Loucy (cell line): ENCODE measurements at regions not wholly inside any gene's neighbourhood (a gene's known extent, or its start where the extent isn't known, plus 50 kb on each side); places are given as distances from the start of the nearest gene placed in this dataset.

Source experiments
- EZH2phosphoT487 ChIP-seq: fragments of 200-600 bp; IDR thresholded peaks from 2 replicates; pipeline ENCODE4 v1.6.1; 2018; ENCODE audit warnings: antibody characterized with exemption, mild to moderate bottlenecking, moderate library complexity, borderline replicate concordance
- TF ChIP-seq, protein P1 (sequence below): fragments of 200-600 bp; sonication (generic); conservative IDR thresholded peaks from 2 replicates; pipeline ENCODE4 v1.5.1; 2014; ENCODE audit warnings: mild to moderate bottlenecking, antibody characterized with exemption, low read length

DNA sequence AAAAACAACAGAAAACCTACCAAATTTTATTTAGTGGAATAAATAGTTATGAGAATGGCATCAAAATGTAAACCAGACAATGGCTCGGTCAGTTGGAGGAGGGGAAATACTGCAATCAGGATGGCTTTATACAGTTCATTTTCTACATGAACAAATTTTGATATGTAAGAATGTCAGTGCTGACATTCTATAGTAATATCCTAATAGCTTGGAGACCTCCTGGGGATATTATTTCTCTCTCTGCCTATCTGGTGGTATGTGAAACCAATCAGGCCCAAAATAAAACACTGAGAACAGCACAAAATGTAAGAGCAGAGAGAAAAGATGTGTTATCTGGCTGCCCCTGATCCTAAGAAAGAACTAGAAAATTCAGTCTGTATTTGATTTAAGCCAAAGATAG, 327.7 kb downstream of the UBE3D start:
- no peak for TF ChIP-seq EZH2phosphoT487
- TF ChIP-seq, protein P1, sequence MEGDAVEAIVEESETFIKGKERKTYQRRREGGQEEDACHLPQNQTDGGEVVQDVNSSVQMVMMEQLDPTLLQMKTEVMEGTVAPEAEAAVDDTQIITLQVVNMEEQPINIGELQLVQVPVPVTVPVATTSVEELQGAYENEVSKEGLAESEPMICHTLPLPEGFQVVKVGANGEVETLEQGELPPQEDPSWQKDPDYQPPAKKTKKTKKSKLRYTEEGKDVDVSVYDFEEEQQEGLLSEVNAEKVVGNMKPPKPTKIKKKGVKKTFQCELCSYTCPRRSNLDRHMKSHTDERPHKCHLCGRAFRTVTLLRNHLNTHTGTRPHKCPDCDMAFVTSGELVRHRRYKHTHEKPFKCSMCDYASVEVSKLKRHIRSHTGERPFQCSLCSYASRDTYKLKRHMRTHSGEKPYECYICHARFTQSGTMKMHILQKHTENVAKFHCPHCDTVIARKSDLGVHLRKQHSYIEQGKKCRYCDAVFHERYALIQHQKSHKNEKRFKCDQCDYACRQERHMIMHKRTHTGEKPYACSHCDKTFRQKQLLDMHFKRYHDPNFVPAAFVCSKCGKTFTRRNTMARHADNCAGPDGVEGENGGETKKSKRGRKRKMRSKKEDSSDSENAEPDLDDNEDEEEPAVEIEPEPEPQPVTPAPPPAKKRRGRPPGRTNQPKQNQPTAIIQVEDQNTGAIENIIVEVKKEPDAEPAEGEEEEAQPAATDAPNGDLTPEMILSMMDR, result no peak
